Transverse colon (tissue), 4 donors: ENCODE measurements at regions not wholly inside any gene's neighbourhood (a gene's known extent, or its start where the extent isn't known, plus 50 kb on each side); places are given as distances from the start of the nearest gene placed in this dataset.

Source experiments
- CTCF ChIP-seq, 5 experiments: fragments of 200-600 bp in 3 of 5; fragments of 450-650 bp in 2 of 5; sonication (generic) in 3 of 5; IDR thresholded peaks; 1 replicate in 2 of 5; 2 replicates in 3 of 5; pipeline ENCODE4 v1.5.1; 2016 to 2017; ENCODE audit warnings: antibody characterized with exemption in 5 of 5, inconsistent platforms in 3 of 5, mild to moderate bottlenecking in 2 of 5, moderate library complexity in 1 of 5
- POLR2A ChIP-seq: fragments of 450-650 bp; IDR thresholded peaks from one replicate; pipeline ENCODE4 v1.6.1; 2016; ENCODE audit warnings: antibody characterized with exemption, mild to moderate bottlenecking, moderate library complexity
- POLR2AphosphoS5 ChIP-seq, 3 donors: sonication (generic); formaldehyde crosslinking; IDR thresholded peaks; one replicate each; pipeline ENCODE4 v1.6.1; 2016; ENCODE audit warnings: antibody characterized with exemption in 3 of 3

DNA sequence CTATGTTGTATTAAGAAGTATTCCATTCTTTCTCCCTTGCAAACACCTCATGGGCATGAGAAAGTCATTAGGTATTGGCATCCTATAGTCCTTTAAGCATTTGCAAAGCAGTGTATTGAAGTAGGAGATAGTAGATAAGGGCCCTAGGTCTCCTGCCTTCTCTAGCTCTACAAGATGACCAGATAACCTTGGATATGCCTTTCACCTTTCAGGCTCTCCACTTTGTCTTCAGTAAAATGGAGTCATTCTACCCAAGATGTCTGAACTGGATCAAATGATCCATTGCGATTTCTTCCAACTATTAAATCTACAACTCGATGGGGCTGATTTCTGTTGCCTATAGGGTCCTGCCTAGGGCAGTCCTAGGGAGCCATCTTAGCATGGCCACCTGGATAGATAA lies 132.1 kb upstream of the BTG1 start:
- TF ChIP-seq CTCF (IDR thresholded peaks at IDR 0.05), result no peak
- TF ChIP-seq POLR2AphosphoS5 (IDR thresholded peaks at IDR 0.05), result no peak
- no peak for TF ChIP-seq POLR2A
